ENCODE measurements at regions not wholly inside any gene's neighbourhood (a gene's known extent, or its start where the extent isn't known, plus 50 kb on each side); places are given as distances from the start of the nearest gene placed in this dataset.

GRCh38 chr13:69178000-69178399, 929.6 kb upstream of the ATXN8OS start:
- TF ChIP-seq CTCF (tag by site-specific recombination; IDR thresholded peaks at IDR 0.05) (no peak), PRDM1 (tag by site-specific recombination; IDR thresholded peaks at IDR 0.05) (no peak), ZNF184 (tag by site-specific recombination; IDR thresholded peaks at IDR 0.05) (no peak), ZNF701 (tag by site-specific recombination; IDR thresholded peaks at IDR 0.05) (no peak), ZNF398 (tag by site-specific recombination; IDR thresholded peaks at IDR 0.05) (no peak), PBX3 (CRISPR knock-in tag; IDR thresholded peaks at IDR 0.05) (no peak), ZNF324 (tag by site-specific recombination; IDR thresholded peaks at IDR 0.05) (no peak), ZNF670 (tag by site-specific recombination; IDR thresholded peaks at IDR 0.05; ENCODE audit: low read depth) (no peak), ZNF704 (tag by site-specific recombination; IDR thresholded peaks at IDR 0.05) (no peak), KLF8 (tag by site-specific recombination; IDR thresholded peaks at IDR 0.05) (no peak), BCL6B (tag by site-specific recombination; IDR thresholded peaks at IDR 0.05) (no peak), SP2 (tag by site-specific recombination; IDR thresholded peaks at IDR 0.05) (no peak)
